HCT116 (cell line): ENCODE measurements at regions not wholly inside any gene's neighbourhood (a gene's known extent, or its start where the extent isn't known, plus 50 kb on each side); places are given as distances from the start of the nearest gene placed in this dataset.

Experiments
- ATAC-seq: fragments of 200-7000 bp; cut with Tn5 transposase; 2 replicates; pipeline ENCODE4 v1.9.1; 2020; ENCODE audit warnings: mild to moderate bottlenecking, moderate library complexity
- BruUV-seq: library from RNA; stranded (reverse); fragments of 400-500 nt; replicated peaks from 2 replicates; lab custom pipeline; 2021; lab: Mats Ljungman, UMichigan
- CTCF ChIA-PET: fragments of 300-600 bp; sonication (Branson Sonifier 250); formaldehyde crosslinking; loops from one replicate; lab custom pipeline; 2021; ENCODE audit warnings: antibody characterized with exemption; lab: Charles Lee
- POLR2A ChIA-PET: fragments of 300-600, 350-600 bp; sonication (Branson Sonifier 250); formaldehyde crosslinking; loops from one replicate; lab custom pipeline; 2021; ENCODE audit warnings: antibody characterized with exemption; lab: Charles Lee
- RAD21 ChIA-PET, 2 experiments: fragments of 300-600 bp; sonication (Branson Sonifier 250); formaldehyde crosslinking; loops; one replicate each; lab custom pipeline; 2023; ENCODE audit warnings: low total read pairs in 2 of 2; ENCODE audit not compliant: uncharacterized antibody in 2 of 2, unreplicated experiment in 2 of 2, low non-redundant PET in 1 of 2; lab: Charles Lee
- DNase-seq: peaks from one replicate; pipeline ENCODE4 v3.0.0-alpha.2; 2010; ENCODE audit warnings: low read depth, low spot score
- H2AFZ ChIP-seq: fragments of 200-600 bp; shearing (Covaris generic), sonication (generic); 2 replicates; pipeline ENCODE4 v1.6.1; 2017; ENCODE audit warnings: low read depth, mixed run types, mixed read lengths, antibody characterized with exemption, low read length; ENCODE audit not compliant: poor library complexity, severe bottlenecking
- H3K27ac ChIP-seq: 2 replicates; pipeline ENCODE4 v1.5.1; 2012; ENCODE audit warnings: low read depth, low read length
- H3K27me3 ChIP-seq: fragments of 200-600 bp; sonication (generic); 2 replicates; pipeline ENCODE4 v1.6.1; 2016; ENCODE audit warnings: mixed run types, low read length, mixed read lengths; ENCODE audit not compliant: insufficient read depth
- H3K36me3 ChIP-seq, 2 experiments: fragments of 200-500 bp in 1 of 2; fragments of 200-600 bp in 1 of 2; sonication (Bioruptor generic) in 1 of 2; sonication (generic) in 1 of 2; 2 replicates each; pipeline versions ENCODE4 v1.5.1 to v1.6.1; 2014 to 2016; ENCODE audit warnings: low read length in 2 of 2, inconsistent platforms in 1 of 2, mixed read lengths in 1 of 2, mixed run types in 1 of 2; ENCODE audit not compliant: insufficient read depth in 2 of 2, control insufficient read depth in 1 of 2
- H3K4me1 ChIP-seq, 2 experiments: fragments of 200-600 bp in 1 of 2; sonication (generic) in 1 of 2; 2 replicates each; pipeline versions ENCODE4 v1.5.1 to v1.6.1; 2012 to 2017; ENCODE audit warnings: low read length in 2 of 2, inconsistent platforms in 1 of 2, mild to moderate bottlenecking in 1 of 2, mixed read lengths in 1 of 2, mixed run types in 1 of 2, moderate library complexity in 1 of 2; ENCODE audit not compliant: insufficient read depth in 2 of 2, control insufficient read depth in 1 of 2
- H3K4me2 ChIP-seq: fragments of 200-600 bp; sonication (generic); 2 replicates; pipeline ENCODE4 v1.6.1; 2017; ENCODE audit warnings: mixed run types, low read length, mixed read lengths
- H3K4me3 ChIP-seq, 2 experiments: fragments of 200-600 bp in 1 of 2; sonication (generic) in 1 of 2; replicated peaks in 1 of 2; 2 replicates each; pipeline ENCODE4 v1.5.1; 2011 to 2016; ENCODE audit warnings: low read length in 2 of 2, control low read depth in 1 of 2, low read depth in 1 of 2, mild to moderate bottlenecking in 1 of 2, mixed read lengths in 1 of 2, mixed run types in 1 of 2
- H3K79me2 ChIP-seq: fragments of 200-600 bp; sonication (generic); 2 replicates; pipeline ENCODE4 v1.6.1; 2017; ENCODE audit warnings: mild to moderate bottlenecking, mixed run types, low read length, moderate library complexity, mixed read lengths; ENCODE audit not compliant: insufficient read depth
- H3K9ac ChIP-seq: fragments of 200-600 bp; sonication (generic); 2 replicates; pipeline ENCODE4 v1.6.1; 2016; ENCODE audit warnings: low read length, mixed read lengths
- H3K9me2 ChIP-seq: fragments of 200-600 bp; sonication (generic), shearing (Covaris generic); 2 replicates; pipeline ENCODE4 v1.6.1; 2017; ENCODE audit warnings: mixed run types, mild to moderate bottlenecking, moderate library complexity; ENCODE audit not compliant: insufficient read depth
- H3K9me3 ChIP-seq, 2 experiments: fragments of 200-500 bp in 1 of 2; fragments of 200-600 bp in 1 of 2; sonication (Bioruptor generic) in 1 of 2; sonication (generic) in 1 of 2; 2 replicates each; pipeline ENCODE4 v1.6.1; 2014 to 2017; ENCODE audit warnings: low read length in 2 of 2, mixed read lengths in 2 of 2, inconsistent platforms in 1 of 2, low read depth in 1 of 2, mild to moderate bottlenecking in 1 of 2, mixed run types in 1 of 2, moderate library complexity in 1 of 2; ENCODE audit not compliant: control insufficient read depth in 1 of 2, insufficient read depth in 1 of 2
- H4K20me1 ChIP-seq: fragments of 200-600 bp; sonication (generic), shearing (Covaris generic); 2 replicates; pipeline ENCODE4 v1.6.1; 2017; ENCODE audit warnings: mixed run types, mild to moderate bottlenecking, moderate library complexity; ENCODE audit not compliant: insufficient read depth
- ATF3 ChIP-seq: IDR thresholded peaks from 2 replicates; pipeline ENCODE4 v1.6.1; 2012
- CBX3 ChIP-seq: IDR thresholded peaks from 2 replicates; pipeline ENCODE4 v1.6.1; 2012; ENCODE audit warnings: low read depth
- ELF1 ChIP-seq: IDR thresholded peaks from 2 replicates; pipeline ENCODE4 v1.6.1; 2012; ENCODE audit warnings: low read depth, borderline replicate concordance
- EZH2phosphoT487 ChIP-seq: fragments of 200-600 bp; IDR thresholded peaks from 2 replicates; pipeline ENCODE4 v1.6.1; 2018; ENCODE audit warnings: antibody characterized with exemption, borderline replicate concordance
- FOSL1 ChIP-seq: IDR thresholded peaks from 2 replicates; pipeline ENCODE4 v1.6.1; 2012; ENCODE audit warnings: low read depth
- POLR2A ChIP-seq: IDR thresholded peaks from 2 replicates; pipeline ENCODE4 v1.7.0; 2011; ENCODE audit warnings: borderline replicate concordance; ENCODE audit not compliant: insufficient read depth, insufficient read length; ENCODE audit errors: extremely low read depth
- SIN3A ChIP-seq: IDR thresholded peaks from 2 replicates; pipeline ENCODE4 v1.6.1; 2012; ENCODE audit warnings: low read depth
- SRF ChIP-seq: IDR thresholded peaks from 2 replicates; pipeline ENCODE4 v1.6.1; 2012; ENCODE audit warnings: low read depth
- ZBTB33 ChIP-seq: IDR thresholded peaks from 2 replicates; pipeline ENCODE4 v1.6.1; 2011; ENCODE audit warnings: mild to moderate bottlenecking, low read length, moderate library complexity; ENCODE audit not compliant: insufficient replicate concordance; ENCODE audit errors: extremely low read depth
- intact Hi-C: fragments of 100-400 bp; cut with micrococcal nuclease; formaldehyde crosslinking; loops from 2 replicates; pipeline ENCODE4 v1.10.0; 2022

GRCh38 chr4:45876235-45876890 is 247.5 kb downstream of the GABRG1 start:
- TF ChIP-seq ELF1 (no peak), SRF (no peak), EZH2phosphoT487 (no peak), ATF3 (no peak), CBX3 (no peak), FOSL1 (no peak), SIN3A (no peak), ZBTB33 (no peak), POLR2A (no peak)
- no peak overlapping the region for H2AFZ ChIP-seq
- no peak overlapping the region for H3K9ac ChIP-seq
- H3K9me3 ChIP-seq, result peaks cover 10 to 12% of the 10 kb centered on the region in 2 experiments; a peak in 3 of 4 replicates
- intact Hi-C loops, result no loop called here
- ChIA-PET POLR2A (no interaction called here), CTCF (no interaction called here), RAD21 (no interaction called here)
- no peaks in the 10 kb centered on the region for H3K36me3 ChIP-seq
- H3K79me2 ChIP-seq, result no peaks in the 10 kb centered on the region
- H3K4me2 ChIP-seq, result no peak overlapping the region
- H3K4me3 ChIP-seq, result no peak overlapping the region
- no peak overlapping the region for H3K27ac ChIP-seq
- ATAC-seq (no peak), DNase-seq (no peak)
- H3K4me1 ChIP-seq, result no peaks in the 10 kb centered on the region
- H3K27me3 ChIP-seq, result no peaks in the 10 kb centered on the region
- no peaks in the 10 kb centered on the region for H3K9me2 ChIP-seq
- BruUV-seq, result no TSS peak
- H4K20me1 ChIP-seq, result no peaks in the 10 kb centered on the region; the same call in 1 of the 2 replicates
